Lower leg skin (tissue), 4 donors: ENCODE measurements at regions not wholly inside any gene's neighbourhood (a gene's known extent, or its start where the extent isn't known, plus 50 kb on each side); places are given as distances from the start of the nearest gene placed in this dataset.
A peak's percentile ranks its signal among the peaks of the same experiment; 100 is the strongest.

ENCODE experiments used
- DNase-seq, 2 donors: peaks; one replicate each; pipeline ENCODE4 v3.0.0-alpha.2; 2019; ENCODE audit warnings: low spot score in 2 of 2
- H3K4me3 ChIP-seq: fragments of 200-600 bp; sonication (generic); 2 replicates; pipeline ENCODE4 v1.5.1; 2017; ENCODE audit warnings: mild to moderate bottlenecking, low read depth; ENCODE audit not compliant: poor library complexity, severe bottlenecking
- POLR2A ChIP-seq, 2 donors: fragments of 450-650 bp; IDR thresholded peaks; one replicate each; pipeline ENCODE4 v1.6.1; 2016 to 2017; ENCODE audit warnings: antibody characterized with exemption in 2 of 2, mild to moderate bottlenecking in 1 of 2, moderate library complexity in 1 of 2
- WGBS, 2 donors: methylation state at CpG; one replicate each; pipeline ENCODE4 v1.1.5; 2018; 5-methylcytosine and 5-hydroxymethylcytosine counted together
- intact Hi-C: fragments of 100-400 bp; cut with DNase I; formaldehyde crosslinking; loops from one replicate; pipeline ENCODE4 v1.15.0; 2023; ENCODE audit warnings: low total_unique reads
- TF ChIP-seq, protein P1 (sequence below), 3 donors: fragments of 450-650 bp; IDR thresholded peaks; one replicate each; pipeline ENCODE4 v1.5.1; 2016; ENCODE audit warnings: antibody characterized with exemption in 3 of 3, mild to moderate bottlenecking in 3 of 3, moderate library complexity in 2 of 3

DNA sequence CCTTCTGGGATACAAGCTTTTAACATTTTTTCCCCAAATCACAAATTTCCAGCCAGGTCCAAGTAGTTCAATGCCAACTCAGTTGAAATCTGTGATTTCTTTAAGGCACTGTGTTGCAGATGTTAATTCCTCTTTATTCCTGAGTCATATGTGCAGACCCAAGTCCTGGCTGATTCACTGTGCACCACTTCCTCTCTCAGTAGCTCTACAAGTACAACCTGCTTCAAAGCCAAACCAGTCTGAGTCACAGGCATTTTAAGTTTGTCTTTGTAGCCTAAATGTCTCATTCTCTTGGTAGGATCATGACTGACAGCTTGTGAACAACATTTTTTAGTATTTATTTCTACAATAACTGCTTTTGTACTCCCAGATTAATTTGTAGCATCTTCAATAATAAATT lies 165.6 kb upstream of the S100G start:
- peak in 1 of 2 donors; percentile 16 for DNase-seq
- H3K4me3 ChIP-seq: no peak overlapping the region
- intact Hi-C loops: no loop called here
- TF ChIP-seq POLR2A (IDR thresholded peaks at IDR 0.05): no peak
- TF ChIP-seq, protein P1, sequence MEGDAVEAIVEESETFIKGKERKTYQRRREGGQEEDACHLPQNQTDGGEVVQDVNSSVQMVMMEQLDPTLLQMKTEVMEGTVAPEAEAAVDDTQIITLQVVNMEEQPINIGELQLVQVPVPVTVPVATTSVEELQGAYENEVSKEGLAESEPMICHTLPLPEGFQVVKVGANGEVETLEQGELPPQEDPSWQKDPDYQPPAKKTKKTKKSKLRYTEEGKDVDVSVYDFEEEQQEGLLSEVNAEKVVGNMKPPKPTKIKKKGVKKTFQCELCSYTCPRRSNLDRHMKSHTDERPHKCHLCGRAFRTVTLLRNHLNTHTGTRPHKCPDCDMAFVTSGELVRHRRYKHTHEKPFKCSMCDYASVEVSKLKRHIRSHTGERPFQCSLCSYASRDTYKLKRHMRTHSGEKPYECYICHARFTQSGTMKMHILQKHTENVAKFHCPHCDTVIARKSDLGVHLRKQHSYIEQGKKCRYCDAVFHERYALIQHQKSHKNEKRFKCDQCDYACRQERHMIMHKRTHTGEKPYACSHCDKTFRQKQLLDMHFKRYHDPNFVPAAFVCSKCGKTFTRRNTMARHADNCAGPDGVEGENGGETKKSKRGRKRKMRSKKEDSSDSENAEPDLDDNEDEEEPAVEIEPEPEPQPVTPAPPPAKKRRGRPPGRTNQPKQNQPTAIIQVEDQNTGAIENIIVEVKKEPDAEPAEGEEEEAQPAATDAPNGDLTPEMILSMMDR (IDR thresholded peaks at IDR 0.05): no peak

DNA sequence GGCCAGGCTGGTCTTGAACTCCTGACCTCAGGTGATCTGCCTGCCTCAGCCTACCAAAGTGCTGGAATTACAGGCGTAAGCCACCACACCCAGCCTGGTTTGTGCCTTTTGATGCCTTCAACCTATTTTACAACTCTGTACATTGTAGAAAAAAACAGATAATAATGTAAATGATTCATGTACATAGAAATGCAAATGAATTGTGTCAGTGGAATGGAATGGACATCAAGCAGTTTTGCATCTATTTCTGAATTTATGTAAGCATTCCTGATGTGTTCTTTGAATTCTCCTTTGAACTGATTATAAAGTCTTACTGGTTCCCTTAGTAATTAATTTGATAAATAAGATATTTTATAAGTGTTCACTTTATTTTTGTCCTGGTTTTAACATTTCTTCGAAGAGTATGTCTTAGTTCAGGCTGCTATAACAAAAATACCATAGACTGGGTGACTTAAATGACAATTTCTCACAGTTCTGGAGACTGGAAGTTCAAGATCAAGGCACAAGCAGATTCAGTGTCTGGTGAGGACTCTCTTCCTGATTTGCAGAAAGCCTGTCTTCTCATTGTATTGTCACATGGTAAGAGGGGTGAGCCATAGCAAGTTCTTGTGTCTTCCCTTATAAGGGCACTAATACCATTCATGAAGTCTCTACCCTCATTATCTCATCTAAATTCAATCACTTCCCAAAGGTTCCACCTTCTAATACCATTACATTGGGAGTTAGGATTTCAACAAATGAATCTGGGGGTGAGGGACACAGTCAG lies 162.2 kb upstream of the S100G start:
- intact Hi-C loops: no loop called here
- 77 to 84% methylated on average over 2 of the region's 2 CpGs for WGBS, 2 donors
- DNase-seq: no peak
- TF ChIP-seq, protein P1 (IDR thresholded peaks at IDR 0.05): no peak
- TF ChIP-seq POLR2A (IDR thresholded peaks at IDR 0.05): no peak
- no peak overlapping the region for H3K4me3 ChIP-seq

DNA sequence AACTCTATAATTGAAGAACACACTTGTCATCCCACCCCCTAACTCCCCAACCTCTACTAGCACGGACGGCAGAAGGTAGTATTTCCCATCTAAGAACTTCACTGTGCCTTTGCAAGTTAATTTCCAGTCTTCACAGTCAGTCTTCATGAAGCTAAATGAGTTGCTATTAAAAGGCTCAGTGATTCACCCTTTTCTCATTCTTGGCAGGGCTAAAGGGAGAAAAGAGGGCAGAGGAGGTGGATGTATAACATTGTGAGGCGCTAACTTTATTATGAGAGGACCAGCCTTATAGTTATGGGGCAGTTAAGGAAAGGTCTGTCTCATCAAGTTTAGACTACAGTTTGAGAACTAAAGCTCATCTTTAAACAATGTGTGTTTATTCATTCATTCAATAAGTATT lies 161.0 kb upstream of the S100G start:
- TF ChIP-seq POLR2A (IDR thresholded peaks at IDR 0.05): no peak
- TF ChIP-seq, protein P1 (IDR thresholded peaks at IDR 0.05): no peak
- WGBS, 2 donors: 85 to 98% methylated on average over 3 of the region's 3 CpGs
- no peak overlapping the region for H3K4me3 ChIP-seq
- DNase-seq: no peak
- intact Hi-C loops: no loop called here

DNA sequence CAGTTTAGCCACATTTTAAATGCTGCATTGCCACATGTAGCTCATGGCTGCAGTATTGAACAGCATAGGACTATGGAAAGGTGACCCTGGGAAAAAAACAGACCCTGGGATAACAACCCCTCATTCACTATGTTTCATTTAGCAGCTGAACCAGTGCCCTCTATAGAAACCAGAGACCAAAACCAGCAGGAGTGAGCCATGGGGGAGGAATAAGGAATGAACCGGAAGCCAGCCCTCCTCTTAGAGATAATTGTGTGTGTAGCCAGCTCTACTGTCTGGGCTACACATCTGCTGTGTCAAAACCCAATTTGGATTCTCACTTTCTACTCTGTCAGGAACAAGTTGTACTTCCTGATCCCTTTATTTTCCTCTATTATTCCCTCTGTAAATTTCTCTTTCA lies 158.5 kb upstream of the S100G start:
- 62 to 68% methylated on average over 1 of the region's 1 CpG for WGBS, 2 donors
- intact Hi-C loops: no loop called here
- DNase-seq: no peak
- H3K4me3 ChIP-seq: no peak overlapping the region
- TF ChIP-seq, protein P1 (IDR thresholded peaks at IDR 0.05): no peak
- no peak for TF ChIP-seq POLR2A (IDR thresholded peaks at IDR 0.05)

DNA sequence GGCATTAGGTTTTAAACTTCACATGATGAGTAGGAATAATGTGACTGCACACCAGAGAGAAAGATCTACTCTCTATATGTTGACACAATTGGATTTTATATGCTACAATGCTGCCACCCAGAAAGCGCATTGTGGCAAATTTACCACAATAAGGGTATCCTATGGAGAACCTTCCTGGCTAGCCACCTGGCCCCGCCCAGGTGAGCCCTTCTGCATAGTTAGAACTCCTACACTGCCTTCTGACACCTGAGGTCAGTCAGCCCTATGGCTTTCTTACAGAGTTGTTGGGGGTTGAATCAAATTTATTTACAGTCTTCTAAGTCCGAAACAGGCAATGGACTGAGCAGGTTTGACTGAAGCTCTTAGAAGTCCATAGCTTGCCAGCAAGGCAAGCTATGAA lies 153.8 kb upstream of the S100G start:
- no peak for DNase-seq
- no peak overlapping the region for H3K4me3 ChIP-seq
- no peak for TF ChIP-seq POLR2A (IDR thresholded peaks at IDR 0.05)
- TF ChIP-seq, protein P1 (IDR thresholded peaks at IDR 0.05): no peak
- 88 to 96% methylated on average over 3 of the region's 3 CpGs for WGBS, 2 donors
- intact Hi-C loops: no loop called here
